ENCODE measurements at regions not wholly inside any gene's neighbourhood (a gene's known extent, or its start where the extent isn't known, plus 50 kb on each side); places are given as distances from the start of the nearest gene placed in this dataset.

GRCh38 chr10:91726355-91726754, 71.9 kb upstream of the TNKS2 start:
- DNase-seq (no peak), FAIRE-seq (no peak)
- intact Hi-C loops (cut with DNase I): no loop called here
- TF ChIP-seq CTCF (IDR thresholded peaks at IDR 0.05; ENCODE audit: borderline replicate concordance, extremely low read depth, insufficient read depth): no peak
- Histone ChIP-seq H3K36me3 (ENCODE audit: control insufficient read depth in 2 of 3, insufficient read depth in 3 of 3, low read length in 3 of 3) (no peaks in the 10 kb centered on the region), H3K9me3 (ENCODE audit: control insufficient read depth in 2 of 3, insufficient read depth in 1 of 3, low read length in 3 of 3) (no peaks in the 10 kb centered on the region), H3K27ac (ENCODE audit: low read depth in 2 of 2, low read length in 2 of 2) (no peak overlapping the region), H3K4me1 (ENCODE audit: control insufficient read depth in 2 of 3, insufficient read depth in 2 of 3, low read depth in 1 of 3, low read length in 3 of 3) (no peaks in the 10 kb centered on the region), H3K4me3 (ENCODE audit: low read length in 3 of 3) (no peak overlapping the region), H3K9ac (ENCODE audit: low read length in 3 of 3) (no peak overlapping the region), H3K27me3 (ENCODE audit: control insufficient read depth, insufficient read depth, low read length) (no peaks in the 10 kb centered on the region)

- Histone ChIP-seq H3K9me3 (ENCODE audit: control insufficient read depth in 2 of 3, insufficient read depth in 1 of 3, low read length in 3 of 3) (no peaks in the 10 kb centered on the region), H3K27ac (ENCODE audit: low read depth in 2 of 2, low read length in 2 of 2) (no peak overlapping the region), H3K27me3 (ENCODE audit: control insufficient read depth, insufficient read depth, low read length) (no peaks in the 10 kb centered on the region), H3K36me3 (ENCODE audit: control insufficient read depth in 2 of 3, insufficient read depth in 3 of 3, low read length in 3 of 3) (no peaks in the 10 kb centered on the region), H3K9ac (ENCODE audit: low read length in 3 of 3) (no peak overlapping the region), H3K4me1 (ENCODE audit: control insufficient read depth in 2 of 3, insufficient read depth in 2 of 3, low read depth in 1 of 3, low read length in 3 of 3) (no peaks in the 10 kb centered on the region), H3K4me3 (ENCODE audit: low read length in 3 of 3) (no peak overlapping the region)
- no peak for TF ChIP-seq CTCF (IDR thresholded peaks at IDR 0.05; ENCODE audit: borderline replicate concordance, extremely low read depth, insufficient read depth)
- DNase-seq (no peak), FAIRE-seq (no peak)
- intact Hi-C loops (cut with DNase I): no loop called here
Measured at GRCh38 chr10:91724933-91725332, 73.3 kb upstream of the TNKS2 start.

GRCh38 chr10:91713461-91714072, 80.7 kb upstream of the PPP1R3C start:
- peaks cover 0 to 7% (median under 1%) of the 10 kb centered on the region in 3 donors for H3K4me1 ChIP-seq (ENCODE audit: control insufficient read depth in 2 of 3, insufficient read depth in 2 of 3, low read depth in 1 of 3, low read length in 3 of 3)
- TF ChIP-seq CTCF (IDR thresholded peaks at IDR 0.05; ENCODE audit: borderline replicate concordance, extremely low read depth, insufficient read depth): no peak
- no peak overlapping the region for H3K9ac ChIP-seq (ENCODE audit: low read length in 3 of 3)
- intact Hi-C loops (cut with DNase I): no loop called here
- H3K36me3 ChIP-seq (ENCODE audit: control insufficient read depth in 2 of 3, insufficient read depth in 3 of 3, low read length in 3 of 3): no peaks in the 10 kb centered on the region
- H3K9me3 ChIP-seq (ENCODE audit: control insufficient read depth in 2 of 3, insufficient read depth in 1 of 3, low read length in 3 of 3): no peaks in the 10 kb centered on the region
- no peak for FAIRE-seq
- no peak overlapping the region for H3K4me3 ChIP-seq (ENCODE audit: low read length in 3 of 3)
- no peak overlapping the region for H3K27ac ChIP-seq (ENCODE audit: low read depth in 2 of 2, low read length in 2 of 2)
- H3K27me3 ChIP-seq (ENCODE audit: control insufficient read depth, insufficient read depth, low read length): no peaks in the 10 kb centered on the region
- peak in 1 of 5 donors; percentile 10 for DNase-seq
